ENCODE measurements at regions not wholly inside any gene's neighbourhood (a gene's known extent, or its start where the extent isn't known, plus 50 kb on each side); places are given as distances from the start of the nearest gene placed in this dataset.

DNA sequence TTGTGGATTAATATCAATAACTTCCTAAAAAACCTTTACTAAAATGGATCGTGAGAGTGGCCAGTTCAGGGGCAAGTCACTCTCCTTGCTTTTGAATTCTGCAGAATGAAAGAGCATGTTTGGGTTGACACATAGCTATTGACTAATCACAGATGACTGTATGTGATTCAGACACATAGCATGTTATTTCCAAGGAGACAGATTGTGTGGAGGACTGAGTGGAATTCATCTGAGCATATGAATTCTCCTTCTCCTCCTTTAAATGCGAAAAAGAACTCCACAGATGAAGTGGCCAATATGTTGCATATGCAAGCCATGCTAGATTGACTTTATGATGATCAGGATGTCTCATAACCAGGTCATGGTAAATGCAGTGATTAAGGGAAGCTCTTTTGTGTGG is 249.4 kb upstream of the FAM98A start:
- Histone ChIP-seq H3K36me3 (no peaks in the 10 kb centered on the region), H3K9me3 (ENCODE audit: low read depth) (no peaks in the 10 kb centered on the region), H3K4me1 (ENCODE audit: low read depth) (no peaks in the 10 kb centered on the region), H3K27me3 (no peaks in the 10 kb centered on the region), H3K4me3 (no peak overlapping the region), H3K27ac (no peak overlapping the region)
- no peak for DNase-seq (ENCODE audit: low read depth in 1 of 2, low spot score in 1 of 2)
- TF ChIP-seq CTCF (IDR thresholded peaks at IDR 0.05; ENCODE audit: low read depth, low read length): no peak

DNA sequence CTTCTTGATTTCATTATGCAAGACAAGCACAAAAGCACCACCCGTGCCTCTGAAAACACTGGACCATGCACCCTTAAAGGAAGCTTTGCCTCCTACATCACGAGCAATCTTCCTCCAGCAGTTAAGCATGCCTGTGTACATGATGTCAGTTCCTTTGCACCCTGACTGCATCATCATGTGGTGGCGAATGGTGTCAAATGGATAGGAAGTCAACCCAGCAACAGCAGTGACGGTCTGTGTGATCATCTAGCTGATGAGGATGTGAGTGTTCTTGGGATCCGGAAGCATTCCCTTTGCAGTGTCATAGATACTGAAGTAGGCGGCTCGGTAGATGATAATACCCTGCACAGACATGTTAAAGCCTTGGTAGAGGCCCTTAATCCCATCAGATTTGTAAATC is 240.7 kb upstream of the FAM98A start:
- Histone ChIP-seq H3K36me3 (no peaks in the 10 kb centered on the region), H3K9me3 (ENCODE audit: low read depth) (no peaks in the 10 kb centered on the region), H3K4me3 (no peak overlapping the region), H3K27me3 (no peaks in the 10 kb centered on the region), H3K27ac (no peak overlapping the region), H3K4me1 (ENCODE audit: low read depth) (no peaks in the 10 kb centered on the region)
- TF ChIP-seq CTCF (IDR thresholded peaks at IDR 0.05; ENCODE audit: low read depth, low read length): no peak
- no peak for DNase-seq (ENCODE audit: low read depth in 1 of 2, low spot score in 1 of 2)

DNA sequence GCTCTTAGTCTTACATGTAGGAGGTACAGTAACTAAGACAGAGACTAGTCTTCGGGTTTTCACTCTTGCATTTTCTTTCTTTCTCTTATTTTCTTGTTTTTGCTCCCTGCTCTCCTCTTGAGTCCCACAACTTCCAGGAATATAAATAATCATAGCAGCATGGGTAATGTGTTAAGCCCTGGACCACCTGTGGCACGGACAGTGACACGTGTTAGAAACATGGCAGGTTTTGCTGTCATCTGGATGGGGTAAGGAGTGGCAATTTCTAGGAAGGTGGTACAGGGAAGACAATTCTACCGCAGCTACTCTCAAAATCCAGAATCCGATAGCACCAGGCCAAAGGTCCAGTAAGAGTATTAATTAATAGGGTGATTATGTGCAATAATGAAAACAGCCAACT is 237.5 kb upstream of the FAM98A start:
- DNase-seq (ENCODE audit: low read depth in 1 of 2, low spot score in 1 of 2): no peak
- H3K27me3 ChIP-seq: no peaks in the 10 kb centered on the region
- H3K9me3 ChIP-seq (ENCODE audit: low read depth): no peaks in the 10 kb centered on the region
- H3K4me3 ChIP-seq: no peak overlapping the region
- H3K4me1 ChIP-seq (ENCODE audit: low read depth): no peaks in the 10 kb centered on the region
- H3K36me3 ChIP-seq: no peaks in the 10 kb centered on the region
- H3K27ac ChIP-seq: no peak overlapping the region
- no peak for TF ChIP-seq CTCF (IDR thresholded peaks at IDR 0.05; ENCODE audit: low read depth, low read length)

DNA sequence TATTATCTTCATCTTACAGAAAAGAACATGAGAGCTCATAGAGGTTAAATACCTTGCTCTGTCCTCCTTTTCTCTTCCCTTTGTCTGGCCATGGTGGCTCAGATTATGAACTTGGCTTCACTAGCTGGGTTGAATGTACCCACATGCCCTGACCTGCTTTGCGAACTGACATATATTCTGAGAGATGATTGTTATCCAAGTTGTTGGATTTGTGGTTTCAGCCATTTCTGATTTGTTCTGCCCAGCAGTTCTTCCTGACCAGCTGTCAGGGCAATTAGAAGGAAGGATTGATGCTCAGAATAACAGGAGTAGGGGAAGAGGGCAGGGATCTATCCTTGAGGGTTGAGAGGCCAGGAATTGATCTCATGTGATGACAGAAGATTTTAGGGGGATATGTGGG is 236.8 kb upstream of the FAM98A start:
- no peak for TF ChIP-seq CTCF (IDR thresholded peaks at IDR 0.05; ENCODE audit: low read depth, low read length)
- H3K4me1 ChIP-seq (ENCODE audit: low read depth): no peaks in the 10 kb centered on the region
- no peak for DNase-seq (ENCODE audit: low read depth in 1 of 2, low spot score in 1 of 2)

DNA sequence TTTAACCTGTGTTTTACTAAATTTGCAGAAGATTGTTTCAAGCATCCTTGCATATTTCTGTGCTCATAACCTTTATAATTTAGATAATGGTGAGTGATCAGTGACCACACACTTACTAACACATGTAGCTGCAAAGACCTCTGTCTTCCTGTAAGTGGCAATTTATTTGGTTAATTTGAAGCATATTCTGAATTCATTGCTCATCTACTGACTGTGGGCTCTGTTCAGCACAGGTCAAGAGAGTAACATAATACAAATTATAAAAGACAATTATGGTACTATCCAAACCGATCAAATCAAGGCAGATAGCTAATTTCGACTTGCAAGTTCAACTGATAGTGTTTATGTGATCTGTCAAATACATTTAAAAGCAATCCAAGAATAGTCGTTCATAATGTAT is 223.9 kb upstream of the FAM98A start:
- Histone ChIP-seq H3K4me3 (no peak overlapping the region), H3K9me3 (ENCODE audit: low read depth) (no peaks in the 10 kb centered on the region), H3K4me1 (ENCODE audit: low read depth) (no peaks in the 10 kb centered on the region), H3K27ac (no peak overlapping the region), H3K36me3 (no peaks in the 10 kb centered on the region), H3K27me3 (no peaks in the 10 kb centered on the region)
- TF ChIP-seq CTCF (IDR thresholded peaks at IDR 0.05; ENCODE audit: low read depth, low read length): no peak
- DNase-seq (ENCODE audit: low read depth in 1 of 2, low spot score in 1 of 2): no peak

More for the DNA sequence above, 236.8 kb upstream of the FAM98A start:
- H3K36me3 ChIP-seq: no peaks in the 10 kb centered on the region
- no peak overlapping the region for H3K4me3 ChIP-seq
- no peak overlapping the region for H3K27ac ChIP-seq
- no peaks in the 10 kb centered on the region for H3K27me3 ChIP-seq
- no peaks in the 10 kb centered on the region for H3K9me3 ChIP-seq (ENCODE audit: low read depth)

DNA sequence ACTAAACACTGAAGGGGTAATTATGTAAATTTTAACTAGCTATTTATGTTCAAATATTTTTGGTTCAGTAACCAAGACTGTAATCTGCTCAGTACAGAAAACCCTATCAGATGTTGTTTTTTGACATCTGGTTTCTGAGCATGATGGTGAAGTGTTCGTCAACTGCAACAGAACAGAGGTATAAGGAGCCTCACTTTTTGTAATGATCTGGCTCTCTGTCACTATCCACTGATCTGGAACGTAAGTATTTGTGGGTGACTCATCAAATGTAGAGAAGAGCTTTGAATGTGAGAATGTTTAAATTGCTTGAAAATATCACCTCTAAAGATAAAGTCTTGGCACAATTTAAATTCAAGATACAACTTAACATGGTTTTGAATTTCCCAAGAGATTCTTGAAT is 213.6 kb upstream of the FAM98A start:
- no peaks in the 10 kb centered on the region for H3K4me1 ChIP-seq (ENCODE audit: low read depth)
- H3K9me3 ChIP-seq (ENCODE audit: low read depth): no peaks in the 10 kb centered on the region
- no peaks in the 10 kb centered on the region for H3K36me3 ChIP-seq
- no peak overlapping the region for H3K27ac ChIP-seq
- DNase-seq (ENCODE audit: low read depth in 1 of 2, low spot score in 1 of 2): no peak
- no peak for TF ChIP-seq CTCF (IDR thresholded peaks at IDR 0.05; ENCODE audit: low read depth, low read length)
- H3K27me3 ChIP-seq: no peaks in the 10 kb centered on the region
- H3K4me3 ChIP-seq: no peak overlapping the region
